Mesendoderm (in vitro differentiated cells): ENCODE measurements at regions not wholly inside any gene's neighbourhood (a gene's known extent, or its start where the extent isn't known, plus 50 kb on each side); places are given as distances from the start of the nearest gene placed in this dataset.

Experiments
- DNase-seq: peaks from one replicate; pipeline ENCODE4 v3.0.0; 2013
- H2AK5ac ChIP-seq: 2 replicates; pipeline ENCODE4 v1.6.1; 2013; ENCODE audit warnings: low read length, inconsistent platforms
- H2BK120ac ChIP-seq: 2 replicates; pipeline ENCODE4 v1.6.1; 2013; ENCODE audit warnings: low read depth, mild to moderate bottlenecking, low read length, moderate library complexity, mixed read lengths
- H2BK15ac ChIP-seq: replicated peaks from 2 replicates; pipeline ENCODE4 v1.6.1; 2013; ENCODE audit warnings: low read depth, mild to moderate bottlenecking, moderate library complexity
- H2BK5ac ChIP-seq: 2 replicates; pipeline ENCODE4 v1.6.1; 2013; ENCODE audit warnings: low read length, inconsistent platforms
- H3K18ac ChIP-seq: 2 replicates; pipeline ENCODE4 v1.6.1; 2013; ENCODE audit warnings: mild to moderate bottlenecking, low read length, mixed read lengths
- H3K23ac ChIP-seq: one replicate; pipeline ENCODE4 v1.6.1; 2013; ENCODE audit warnings: low read length
- H3K27ac ChIP-seq: 2 replicates; pipeline ENCODE4 v1.5.1; 2013; ENCODE audit warnings: low read depth, mild to moderate bottlenecking, inconsistent platforms, low read length, moderate library complexity
- H3K27me3 ChIP-seq: 2 replicates; pipeline ENCODE4 v1.6.1; 2013; ENCODE audit warnings: low read length, control low read depth, mild to moderate bottlenecking, inconsistent platforms; ENCODE audit not compliant: insufficient read depth, poor library complexity
- H3K36me3 ChIP-seq: 2 replicates; pipeline ENCODE4 v1.6.1; 2013; ENCODE audit warnings: low read length, inconsistent platforms; ENCODE audit not compliant: control insufficient read depth, insufficient read depth
- H3K4ac ChIP-seq: one replicate; pipeline ENCODE4 v1.6.1; 2013; ENCODE audit warnings: low read depth, mild to moderate bottlenecking, low read length, moderate library complexity
- H3K4me1 ChIP-seq: 2 replicates; pipeline ENCODE4 v1.6.1; 2013; ENCODE audit warnings: low read depth, low read length, inconsistent platforms; ENCODE audit not compliant: control insufficient read depth
- H3K4me2 ChIP-seq: 2 replicates; pipeline ENCODE4 v1.6.1; 2013; ENCODE audit warnings: low read length
- H3K4me3 ChIP-seq: 2 replicates; pipeline ENCODE4 v1.5.1; 2013; ENCODE audit warnings: mild to moderate bottlenecking, low read length
- H3K56ac ChIP-seq: one replicate; pipeline ENCODE4 v1.6.1; 2013; ENCODE audit warnings: low read length
- H3K79me1 ChIP-seq: 2 replicates; pipeline ENCODE4 v1.6.1; 2013; ENCODE audit warnings: low read length, inconsistent platforms
- H3K79me2 ChIP-seq: 2 replicates; pipeline ENCODE4 v1.6.1; 2013; ENCODE audit warnings: mild to moderate bottlenecking, low read length; ENCODE audit not compliant: control insufficient read depth, insufficient read depth
- H3K9ac ChIP-seq: 2 replicates; pipeline ENCODE4 v1.6.1; 2013; ENCODE audit warnings: low read length, inconsistent platforms
- H4K5ac ChIP-seq: one replicate; pipeline ENCODE4 v1.6.1; 2013; ENCODE audit warnings: low read length
- H4K8ac ChIP-seq: one replicate; pipeline ENCODE4 v1.6.1; 2013; ENCODE audit warnings: low read depth, mild to moderate bottlenecking, control low read depth, low read length, moderate library complexity
- WGBS: extraction: QIAGEN DNeasy Blood & Tissue Kit; methylation state at CpG from one replicate; pipeline ENCODE4 v1.1.7; 2013; ENCODE audit warnings: low lambda C conversion rate, missing lambda C conversion rate; ENCODE audit not compliant: insufficient coverage; ENCODE audit errors: extremely low coverage; 5-methylcytosine and 5-hydroxymethylcytosine counted together

DNA sequence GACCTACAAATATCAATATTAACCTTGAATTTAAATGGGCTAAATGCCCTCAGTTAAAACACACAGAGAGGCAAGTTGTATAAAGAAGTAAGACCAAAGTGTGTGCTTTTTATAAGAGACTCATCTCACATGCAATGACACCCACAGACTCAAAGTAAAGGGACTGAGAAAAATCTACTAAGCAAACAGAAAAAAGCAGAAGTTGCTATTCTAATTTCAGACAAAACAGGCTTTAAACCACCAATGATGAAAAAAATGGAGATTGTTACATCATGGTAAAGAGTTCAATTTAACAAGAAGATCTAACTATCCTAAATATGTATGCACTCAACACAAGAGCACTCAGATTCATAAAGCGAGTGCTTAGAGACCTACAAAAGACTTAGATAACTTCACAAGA lies 741.9 kb upstream of the MARCKS start:
- Histone ChIP-seq H3K4me3 (no peak overlapping the region), H3K27ac (no peak overlapping the region), H2BK15ac (no peak overlapping the region), H2BK5ac (no peak overlapping the region), H3K23ac (no peak overlapping the region), H3K27me3 (no peaks in the 10 kb centered on the region), H3K56ac (no peak overlapping the region), H3K9ac (no peak overlapping the region), H3K4ac (no peak overlapping the region), H3K18ac (no peak overlapping the region), H4K8ac (no peak overlapping the region), H3K4me1 (no peaks in the 10 kb centered on the region), H4K5ac (no peak overlapping the region), H2AK5ac (no peak overlapping the region), H3K4me2 (no peak overlapping the region), H3K79me2 (no peaks in the 10 kb centered on the region), H2BK120ac (no peak overlapping the region), H3K36me3 (no peaks in the 10 kb centered on the region), H3K79me1 (no peaks in the 10 kb centered on the region)
- no CpG with 5 or more reads among the region's 1 CpG for WGBS
- DNase-seq = no peak

DNA sequence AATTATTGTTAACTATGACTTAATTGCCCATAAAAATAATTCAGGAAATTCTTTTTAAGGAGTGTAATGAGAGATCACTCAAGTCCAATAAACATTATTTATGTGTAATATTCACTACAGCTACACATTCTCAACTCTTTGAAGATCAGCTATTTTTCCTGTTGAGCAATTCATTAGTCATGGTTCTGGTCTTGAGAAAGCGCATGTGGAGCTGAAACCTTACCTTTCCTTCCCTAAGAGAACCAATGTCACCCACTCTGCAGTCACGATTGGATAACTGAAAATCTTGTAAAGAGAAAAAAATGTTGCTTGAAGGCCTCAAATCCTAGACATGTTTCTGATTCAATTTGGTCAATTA lies 736.9 kb upstream of the MARCKS start:
- Histone ChIP-seq H3K27ac (peak overlapping the region; percentile 60), H3K18ac (no peak overlapping the region), H3K23ac (no peak overlapping the region)

DNA sequence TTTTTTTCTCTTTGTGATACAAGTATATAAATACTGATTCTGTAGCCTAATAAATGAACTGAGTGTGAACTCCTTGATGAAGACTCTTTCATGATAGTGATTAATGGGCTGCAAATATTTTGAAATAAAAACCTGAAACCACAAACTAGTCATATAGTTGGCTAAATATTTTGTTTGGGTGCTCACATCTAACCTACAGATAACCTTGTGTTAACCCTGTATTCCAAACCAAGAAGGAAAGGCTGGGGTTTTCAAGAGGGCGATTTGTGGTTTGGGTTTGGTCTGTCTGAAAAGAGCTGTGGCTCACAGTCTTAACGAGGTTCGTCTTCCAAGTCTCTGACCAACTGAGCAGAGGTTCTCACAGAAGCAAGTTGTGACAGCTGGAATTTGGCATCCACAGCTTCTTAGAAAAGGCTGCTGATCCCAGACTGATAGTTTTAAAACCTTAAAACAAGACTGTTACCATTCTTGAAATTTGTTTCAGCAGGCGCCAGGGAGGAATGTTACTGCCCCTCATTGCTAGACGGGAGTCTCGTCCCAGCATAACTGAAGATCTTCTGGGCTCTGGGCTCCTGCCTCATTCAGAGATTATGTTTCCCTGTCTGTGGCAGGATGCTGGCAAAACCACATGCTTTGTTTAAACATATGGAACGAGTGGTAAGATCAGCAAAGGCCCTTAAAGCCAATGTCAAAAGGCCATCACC lies 736.4 kb upstream of the MARCKS start:
- DNase-seq = peak; percentile 78
- no peak overlapping the region for H3K4me2 ChIP-seq
- H2AK5ac ChIP-seq = no peak overlapping the region
- no peak overlapping the region for H3K4me3 ChIP-seq
- H3K4ac ChIP-seq = no peak overlapping the region
- no peak overlapping the region for H3K9ac ChIP-seq
- H3K27me3 ChIP-seq = no peaks in the 10 kb centered on the region
- H3K79me1 ChIP-seq = no peaks in the 10 kb centered on the region
- no peak overlapping the region for H4K5ac ChIP-seq
- no peak overlapping the region for H4K8ac ChIP-seq
- H2BK15ac ChIP-seq = no peak overlapping the region
- no peak overlapping the region for H3K18ac ChIP-seq
- no CpG with 5 or more reads among the region's 7 CpGs for WGBS
- H3K79me2 ChIP-seq = no peaks in the 10 kb centered on the region
- H3K56ac ChIP-seq = no peak overlapping the region
- peaks cover 2% of the 10 kb centered on the region for H3K4me1 ChIP-seq
- H2BK120ac ChIP-seq = no peak overlapping the region
- no peaks in the 10 kb centered on the region for H3K36me3 ChIP-seq
- no peak overlapping the region for H3K27ac ChIP-seq
- H3K23ac ChIP-seq = no peak overlapping the region
- no peak overlapping the region for H2BK5ac ChIP-seq

More for the DNA sequence above, 736.9 kb upstream of the MARCKS start:
- H3K4ac ChIP-seq = no peak overlapping the region
- DNase-seq = peak; percentile 11
- peaks cover 2% of the 10 kb centered on the region for H3K4me1 ChIP-seq
- H2BK120ac ChIP-seq = no peak overlapping the region
- H3K79me1 ChIP-seq = no peaks in the 10 kb centered on the region
- no peaks in the 10 kb centered on the region for H3K79me2 ChIP-seq
- no peaks in the 10 kb centered on the region for H3K36me3 ChIP-seq
- H3K4me3 ChIP-seq = no peak overlapping the region
- no peak overlapping the region for H3K4me2 ChIP-seq
- no peak overlapping the region for H2BK5ac ChIP-seq
- H4K5ac ChIP-seq = no peak overlapping the region
- H3K27me3 ChIP-seq = no peaks in the 10 kb centered on the region
- H3K9ac ChIP-seq = no peak overlapping the region
- H3K56ac ChIP-seq = no peak overlapping the region
- WGBS = no CpG with 5 or more reads among the region's 2 CpGs
- no peak overlapping the region for H4K8ac ChIP-seq
- no peak overlapping the region for H2AK5ac ChIP-seq
- no peak overlapping the region for H2BK15ac ChIP-seq

- Histone ChIP-seq H3K18ac (no peak overlapping the region), H3K4ac (no peak overlapping the region), H3K36me3 (no peaks in the 10 kb centered on the region), H3K4me2 (no peak overlapping the region), H2BK15ac (no peak overlapping the region), H4K8ac (no peak overlapping the region), H2BK5ac (no peak overlapping the region), H3K27ac (no peak overlapping the region), H3K9ac (no peak overlapping the region), H3K27me3 (no peaks in the 10 kb centered on the region), H3K23ac (no peak overlapping the region), H3K4me1 (peaks cover 2% of the 10 kb centered on the region), H4K5ac (no peak overlapping the region), H3K79me2 (no peaks in the 10 kb centered on the region), H3K4me3 (no peak overlapping the region), H2AK5ac (no peak overlapping the region), H3K56ac (no peak overlapping the region), H3K79me1 (no peaks in the 10 kb centered on the region), H2BK120ac (no peak overlapping the region)
- no peak for DNase-seq
- WGBS = no CpG with 5 or more reads among the region's 2 CpGs
Observed at GRCh38 chr6:113121571-113121970, 735.6 kb upstream of the MARCKS start.

- peaks cover 2% of the 10 kb centered on the region for H3K4me1 ChIP-seq
- no peak overlapping the region for H4K5ac ChIP-seq
- H2AK5ac ChIP-seq = no peak overlapping the region
- no peak overlapping the region for H2BK5ac ChIP-seq
- H3K4me2 ChIP-seq = no peak overlapping the region
- no peak overlapping the region for H3K4ac ChIP-seq
- no peaks in the 10 kb centered on the region for H3K79me1 ChIP-seq
- DNase-seq = peak; percentile 95
- no peak overlapping the region for H4K8ac ChIP-seq
- H3K56ac ChIP-seq = no peak overlapping the region
- H3K18ac ChIP-seq = no peak overlapping the region
- H3K9ac ChIP-seq = no peak overlapping the region
- 100% methylated on average over 1 of the region's 1 CpG for WGBS
- H3K23ac ChIP-seq = no peak overlapping the region
- no peak overlapping the region for H2BK120ac ChIP-seq
- no peak overlapping the region for H3K27ac ChIP-seq
- H3K4me3 ChIP-seq = no peak overlapping the region
- no peaks in the 10 kb centered on the region for H3K27me3 ChIP-seq
- H2BK15ac ChIP-seq = peak overlapping the region; percentile 78
- no peaks in the 10 kb centered on the region for H3K36me3 ChIP-seq
- H3K79me2 ChIP-seq = no peaks in the 10 kb centered on the region
Observed at GRCh38 chr6:113122060-113122459, 735.1 kb upstream of the MARCKS start.

DNA sequence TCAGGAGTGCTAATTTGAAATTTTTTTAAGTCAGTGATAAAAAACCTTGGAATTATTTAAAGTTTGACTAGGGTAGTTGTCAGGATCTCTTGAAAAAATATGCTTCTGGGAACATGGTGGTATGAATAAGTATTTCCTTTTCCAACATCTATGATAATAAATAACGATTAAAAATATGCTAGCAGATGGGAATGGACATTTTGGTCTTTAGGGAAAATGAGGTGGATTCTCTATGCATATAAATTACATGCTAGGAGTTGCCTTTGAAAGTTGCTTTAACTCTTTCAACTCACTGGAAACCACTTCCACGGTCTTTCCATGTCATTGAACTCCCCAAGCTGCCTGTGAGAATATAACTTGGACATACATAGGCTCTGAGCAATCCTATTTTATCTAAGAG lies 731.5 kb upstream of the MARCKS start:
- H3K4me2 ChIP-seq = no peak overlapping the region
- no peak overlapping the region for H2AK5ac ChIP-seq
- H3K36me3 ChIP-seq = no peaks in the 10 kb centered on the region
- H3K56ac ChIP-seq = no peak overlapping the region
- H4K5ac ChIP-seq = no peak overlapping the region
- H2BK120ac ChIP-seq = no peak overlapping the region
- H3K4me1 ChIP-seq = peaks cover 2% of the 10 kb centered on the region
- no peak overlapping the region for H3K9ac ChIP-seq
- H3K4me3 ChIP-seq = no peak overlapping the region
- H3K79me2 ChIP-seq = no peaks in the 10 kb centered on the region
- H3K23ac ChIP-seq = no peak overlapping the region
- no peak overlapping the region for H3K4ac ChIP-seq
- DNase-seq = no peak
- no peak overlapping the region for H3K18ac ChIP-seq
- no CpG with 5 or more reads among the region's 2 CpGs for WGBS
- no peaks in the 10 kb centered on the region for H3K79me1 ChIP-seq
- no peak overlapping the region for H2BK15ac ChIP-seq
- H3K27ac ChIP-seq = no peak overlapping the region
- no peaks in the 10 kb centered on the region for H3K27me3 ChIP-seq
- H2BK5ac ChIP-seq = no peak overlapping the region
- H4K8ac ChIP-seq = no peak overlapping the region
